GDM1 (cell line): ENCODE measurements at regions not wholly inside any gene's neighbourhood (a gene's known extent, or its start where the extent isn't known, plus 50 kb on each side); places are given as distances from the start of the nearest gene placed in this dataset.
"Not testable (repeated sequence)": the region's sequence is repeated elsewhere in the genome, so short reads cannot be mapped to it uniquely, and the experiment has no call there.

ENCODE experiments used
- DNase-seq: peaks from one replicate; lab custom pipeline; 2025; lab: John Stamatoyannopoulos, UW

DNA sequence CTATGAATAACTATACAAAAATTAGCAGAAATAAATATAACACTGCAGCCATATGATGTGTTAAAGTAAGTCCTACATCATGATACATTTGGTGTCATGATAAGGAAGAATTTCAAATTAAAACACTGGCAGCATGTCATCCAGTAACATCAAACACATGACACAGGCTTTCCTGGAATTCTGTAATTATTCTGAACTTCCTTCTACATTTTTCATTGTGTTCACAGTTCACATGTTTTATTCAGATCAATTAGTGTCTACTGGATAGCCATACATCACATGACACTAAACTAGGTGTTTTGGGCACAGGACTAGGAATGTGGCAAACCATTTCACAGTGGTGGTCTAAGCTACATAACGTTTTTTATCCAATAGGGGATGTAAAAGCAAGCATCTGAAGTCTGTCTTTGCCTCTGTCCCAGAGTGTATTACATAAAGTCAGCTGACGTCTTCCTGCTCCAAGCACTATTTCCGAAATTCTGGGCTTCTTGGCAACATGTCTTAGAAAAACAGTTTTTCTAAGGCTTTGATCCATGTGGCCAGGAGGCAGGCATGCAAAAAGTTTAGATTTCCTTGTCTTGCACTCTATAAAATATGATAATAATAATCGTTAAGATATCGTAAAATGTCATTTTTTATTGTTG, 707.9 kb downstream of the CENPC start:
- no peak for DNase-seq

DNA sequence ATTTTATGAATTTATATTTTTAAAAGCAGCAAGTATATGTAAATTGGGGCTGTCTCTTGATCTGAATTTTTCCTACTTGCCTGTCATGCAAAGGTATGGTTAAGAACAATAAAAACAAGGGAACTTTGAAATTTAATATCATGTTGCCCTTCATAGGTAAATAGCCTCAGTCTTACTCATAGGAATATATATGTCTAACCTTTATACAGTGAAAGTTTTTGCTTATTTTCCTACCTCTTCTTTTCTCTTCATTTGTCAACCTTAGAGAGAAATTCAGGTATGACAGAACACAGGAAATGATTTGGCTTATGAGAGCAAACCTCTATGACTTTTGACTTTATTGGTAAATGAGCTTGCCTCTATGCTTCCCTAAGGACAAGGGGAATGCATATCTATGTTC, 716.0 kb downstream of the CENPC start:
- no peak for DNase-seq

DNA sequence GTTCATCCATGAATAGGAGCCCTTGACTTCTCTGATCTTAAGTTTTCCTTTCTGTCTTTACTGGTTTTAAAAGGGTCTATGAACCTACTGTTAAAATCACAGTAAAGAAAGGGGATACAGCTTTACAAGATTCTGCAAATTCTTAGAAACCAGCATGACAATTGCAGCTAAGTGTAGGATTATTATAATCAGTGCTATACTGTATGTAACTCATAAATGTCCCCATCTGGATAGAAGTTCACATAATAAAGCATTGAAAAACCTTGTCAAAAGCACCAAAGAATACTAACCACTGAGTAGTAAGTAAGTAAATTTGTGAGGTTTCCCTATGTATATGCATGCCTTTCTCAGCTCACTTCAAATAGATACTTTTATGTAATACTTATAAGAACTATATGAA, 724.6 kb downstream of the CENPC start:
- no peak for DNase-seq

DNA sequence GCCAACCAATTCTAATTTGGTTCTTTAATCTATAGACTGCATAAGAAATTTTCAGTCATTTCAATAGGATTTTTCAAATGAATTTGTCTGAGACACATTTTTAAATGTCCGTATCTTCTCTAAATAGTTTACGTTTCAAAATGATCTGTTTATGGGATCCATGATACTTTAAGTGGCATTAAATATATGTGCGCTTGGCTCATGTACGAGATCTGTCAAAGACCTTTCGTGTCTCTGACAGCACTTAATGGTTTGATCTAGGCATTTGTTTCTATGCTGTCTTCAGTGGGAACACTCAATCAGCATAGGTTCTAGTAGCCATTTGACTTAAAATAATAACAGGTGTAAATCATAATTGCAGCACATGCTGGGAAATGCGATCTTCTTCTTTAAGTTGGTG, 731.0 kb downstream of the CENPC start:
- no peak for DNase-seq

DNA sequence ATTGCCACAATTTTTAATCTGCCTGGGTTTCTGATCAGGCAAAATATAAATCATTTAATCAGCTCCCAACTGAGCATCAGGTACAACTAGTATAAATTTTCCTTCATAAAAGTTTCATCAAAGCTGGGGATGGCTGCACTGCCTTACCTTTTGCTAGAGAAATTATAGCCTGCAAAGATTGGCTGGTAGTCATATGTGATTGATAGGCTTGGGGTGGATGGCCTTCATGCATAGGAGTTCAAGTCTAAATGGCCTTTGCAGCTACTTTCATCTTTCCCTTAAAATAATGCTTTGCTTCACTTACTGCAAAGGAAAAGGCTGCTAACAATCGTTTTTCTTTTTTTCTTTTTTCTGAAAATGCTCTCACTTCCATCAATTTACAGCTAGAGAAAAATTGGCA, 739.7 kb downstream of the CENPC start:
- no peak for DNase-seq

DNA sequence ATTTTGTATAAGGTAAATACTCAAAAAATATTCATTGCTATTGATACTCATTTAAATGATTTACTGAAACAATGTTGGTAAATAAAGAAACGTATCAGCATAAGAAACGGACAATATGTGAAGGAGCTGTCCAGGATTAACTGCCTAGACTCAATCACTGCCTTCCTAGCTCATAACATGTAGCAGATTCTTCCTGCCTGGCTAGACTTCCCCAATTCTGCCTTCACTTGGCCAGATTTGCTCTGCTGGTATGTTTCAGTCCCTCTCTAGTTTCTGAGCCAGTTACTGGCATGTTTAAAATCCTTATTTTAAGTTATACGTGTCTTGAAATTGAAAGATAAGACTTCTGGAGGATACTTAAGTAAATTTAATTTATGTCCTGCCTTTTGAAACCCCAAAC, 740.3 kb downstream of the CENPC start:
- DNase-seq, result no peak

DNA sequence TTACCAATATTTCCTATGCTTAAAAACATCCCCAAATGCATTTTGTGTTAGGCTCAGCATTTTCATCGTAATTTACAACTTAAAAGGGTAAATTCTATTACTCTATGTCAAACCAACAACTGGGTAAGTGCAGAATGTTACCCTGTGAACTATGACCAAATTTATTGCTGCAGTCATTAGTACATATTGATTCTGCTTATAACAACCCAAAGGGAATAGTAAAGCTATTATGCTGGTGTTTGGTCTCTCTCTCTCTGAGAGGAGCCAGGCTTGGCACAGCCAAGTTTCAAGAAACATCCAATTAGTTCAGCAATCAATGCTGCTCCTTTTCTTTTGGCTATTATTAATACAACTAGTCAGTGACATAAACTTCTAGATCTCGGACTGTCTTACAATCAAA, 747.7 kb downstream of the CENPC start:
- DNase-seq, result no peak

DNA sequence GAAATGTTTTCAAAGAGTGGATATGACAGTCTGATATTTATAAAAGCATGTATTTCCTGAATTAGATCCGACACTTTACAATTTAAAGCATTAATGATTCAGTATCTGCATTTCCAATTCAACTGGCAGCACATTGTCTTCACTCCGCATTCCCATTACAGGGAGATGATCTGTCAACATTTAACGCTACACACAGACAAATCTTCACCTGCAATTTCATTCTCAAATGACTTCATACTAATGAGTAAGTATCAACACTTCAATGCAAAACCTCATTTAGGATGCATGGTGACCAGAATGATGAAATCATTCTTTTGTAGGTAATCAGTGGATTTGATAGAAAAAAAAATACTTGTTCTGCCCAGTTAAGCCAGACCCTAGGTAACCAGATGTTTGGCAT, 749.6 kb downstream of the CENPC start:
- DNase-seq, result no peak

DNA sequence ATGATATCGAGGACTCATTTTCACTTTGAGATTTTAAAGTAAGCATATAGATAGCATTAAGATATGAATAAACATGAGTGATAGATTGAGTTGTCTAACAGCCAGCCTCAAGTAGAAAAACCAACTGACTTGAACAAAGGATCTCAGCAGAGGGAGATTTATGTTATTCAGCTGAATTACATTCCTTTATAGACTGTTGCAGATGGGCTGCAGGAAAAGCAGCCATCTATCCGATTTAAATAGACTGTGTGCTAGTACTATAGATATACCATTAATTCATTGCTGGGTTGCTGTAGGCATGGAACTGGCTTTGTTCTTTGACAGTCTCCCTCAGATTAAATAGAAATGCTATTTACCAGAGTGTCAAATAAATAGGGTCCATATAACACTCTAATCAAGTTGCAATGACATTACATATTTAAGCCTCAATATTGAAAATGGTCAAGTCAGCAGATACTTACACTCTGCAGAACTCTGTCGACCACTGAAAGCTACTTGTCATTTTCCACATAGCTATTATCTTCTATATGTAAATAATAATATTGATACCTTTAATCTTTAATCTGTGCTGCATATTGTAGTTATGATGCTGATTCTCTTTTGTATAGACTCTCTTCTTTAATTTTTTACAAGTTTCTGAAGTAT, 750.8 kb downstream of the CENPC start:
- no peak for DNase-seq

DNA sequence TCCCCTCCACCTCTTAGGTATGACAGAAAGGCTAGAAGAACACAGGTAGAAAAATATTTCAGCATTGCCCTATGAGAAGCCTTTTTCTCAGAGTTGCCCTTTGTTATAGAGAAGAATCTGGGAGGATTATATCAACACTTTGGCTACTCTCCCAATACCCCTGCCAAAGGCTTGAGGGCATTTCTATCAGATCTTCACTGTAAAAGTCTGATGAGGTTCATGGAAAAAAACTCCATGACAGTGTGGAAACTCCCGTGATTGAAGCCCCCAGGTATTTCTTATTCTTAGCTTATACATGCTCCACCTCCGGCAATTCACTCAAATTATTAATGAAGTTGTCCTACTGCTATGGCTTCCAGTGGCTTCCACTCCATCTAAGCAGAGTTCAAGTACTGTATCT, 753.6 kb downstream of the CENPC start:
- DNase-seq, result no peak

DNA sequence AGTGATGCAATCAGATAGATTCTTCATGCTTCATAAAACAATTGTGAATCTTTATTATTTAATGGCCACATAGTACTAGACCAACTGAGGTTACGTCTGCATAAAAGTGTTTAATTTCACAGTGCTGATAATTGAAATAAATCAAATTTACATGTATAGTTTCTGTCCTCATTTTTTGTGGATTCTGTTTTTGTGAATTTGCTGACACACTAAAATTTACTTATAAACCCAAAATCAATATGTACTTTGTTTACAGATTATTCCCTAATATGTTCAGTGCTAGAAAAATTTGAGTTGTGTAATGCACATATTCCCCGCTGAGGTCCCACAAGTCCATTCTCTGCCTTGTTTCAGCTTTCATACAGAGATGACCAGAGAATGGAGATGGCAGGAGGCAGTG, 759.8 kb downstream of the CENPC start:
- DNase-seq, result no peak

DNA sequence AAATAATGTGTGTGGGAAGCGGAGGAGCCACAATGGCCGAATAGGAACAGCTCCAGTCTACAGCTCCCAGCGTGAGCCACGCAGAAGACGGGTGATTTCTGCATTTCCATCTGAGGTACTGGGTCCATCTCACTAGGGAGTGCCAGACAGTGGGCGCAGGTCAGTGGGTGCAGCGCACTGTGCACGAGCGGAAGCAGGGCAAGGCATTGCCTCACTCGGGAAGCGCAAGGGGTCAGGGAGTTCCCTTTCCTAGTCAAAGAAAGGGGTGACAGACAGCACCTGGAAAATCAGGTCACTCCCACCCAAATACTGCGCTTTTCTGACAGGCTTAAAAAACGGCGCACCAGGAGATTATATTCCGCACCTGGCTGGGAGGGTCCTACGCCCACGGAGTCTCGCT, 762.6 kb downstream of the CENPC start:
- not testable (repeated sequence) for DNase-seq

DNA sequence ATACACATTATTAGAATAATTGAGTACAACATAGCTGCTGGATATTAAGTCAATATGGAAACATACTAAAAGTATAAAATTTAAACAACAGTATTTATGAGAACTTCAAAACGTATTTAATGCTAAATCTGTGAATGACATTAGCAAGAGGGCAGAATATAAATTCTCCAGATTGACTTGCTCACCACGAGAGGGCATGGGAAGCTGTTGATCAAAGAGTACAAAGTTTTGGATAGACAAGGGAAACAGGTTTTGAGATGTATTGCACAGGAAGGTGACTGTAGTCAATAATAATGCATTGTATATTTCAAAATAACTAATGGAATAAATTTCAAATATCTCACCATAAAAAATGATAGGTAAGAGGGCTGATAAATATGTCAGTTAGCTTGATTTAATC, 768.2 kb downstream of the CENPC start:
- no peak for DNase-seq

DNA sequence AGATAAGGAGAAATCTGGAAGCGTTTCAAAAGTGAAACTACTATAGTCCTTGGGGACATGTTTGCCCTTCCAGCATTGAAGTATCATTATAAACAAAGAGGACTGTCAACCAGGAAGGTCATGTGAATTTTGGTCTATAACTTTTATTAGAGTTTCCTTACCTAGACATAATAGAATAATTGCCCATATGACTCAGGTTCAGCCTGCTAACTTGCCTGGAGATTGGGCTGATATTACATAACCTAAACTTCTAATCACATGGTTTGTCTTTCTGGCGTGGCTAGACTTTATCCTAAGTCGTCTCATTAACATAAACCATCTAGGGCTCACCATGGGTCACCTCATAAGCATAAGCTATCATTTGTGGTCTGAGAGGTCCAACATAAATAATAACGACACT, 775.9 kb downstream of the CENPC start:
- no peak for DNase-seq

DNA sequence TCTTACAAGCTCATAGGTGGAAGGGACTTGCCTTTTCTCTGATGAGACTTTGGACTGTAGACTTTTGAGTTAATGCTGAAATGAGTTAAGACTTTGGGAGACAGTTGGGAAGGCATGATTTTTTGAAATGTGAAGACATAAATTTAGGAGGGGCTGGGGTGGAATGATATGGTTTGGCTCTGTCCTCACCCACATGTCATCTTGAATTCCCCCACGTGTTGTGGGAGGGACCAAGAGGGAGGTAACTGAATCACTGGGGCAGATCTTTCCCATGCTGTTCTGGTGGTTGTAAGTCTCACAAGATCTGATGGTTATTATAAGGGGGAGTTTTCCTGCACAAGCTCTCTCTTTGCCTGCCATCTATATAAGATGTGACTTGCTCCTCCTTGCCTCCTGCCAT, 777.9 kb downstream of the CENPC start:
- no peak for DNase-seq

DNA sequence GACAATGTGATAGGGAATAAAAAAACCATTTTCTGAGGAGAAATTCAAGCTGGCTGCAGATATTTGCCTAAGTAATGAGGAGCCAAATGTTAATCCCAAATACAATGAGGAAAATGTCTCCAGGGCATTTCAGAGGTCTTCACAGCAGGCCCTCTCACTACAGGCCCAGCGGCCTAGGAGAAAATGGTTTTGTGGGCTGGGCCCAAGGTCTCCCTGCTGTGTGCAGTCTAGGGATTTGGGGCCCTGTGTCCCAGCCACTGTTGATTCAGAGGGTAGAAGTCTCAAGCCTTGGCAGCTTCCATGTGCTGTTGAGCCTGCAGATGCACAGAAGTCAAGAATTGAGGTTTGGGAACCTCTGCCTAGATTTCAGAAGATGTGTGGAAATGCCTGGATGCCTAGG, 778.7 kb downstream of the CENPC start:
- DNase-seq, result no peak

DNA sequence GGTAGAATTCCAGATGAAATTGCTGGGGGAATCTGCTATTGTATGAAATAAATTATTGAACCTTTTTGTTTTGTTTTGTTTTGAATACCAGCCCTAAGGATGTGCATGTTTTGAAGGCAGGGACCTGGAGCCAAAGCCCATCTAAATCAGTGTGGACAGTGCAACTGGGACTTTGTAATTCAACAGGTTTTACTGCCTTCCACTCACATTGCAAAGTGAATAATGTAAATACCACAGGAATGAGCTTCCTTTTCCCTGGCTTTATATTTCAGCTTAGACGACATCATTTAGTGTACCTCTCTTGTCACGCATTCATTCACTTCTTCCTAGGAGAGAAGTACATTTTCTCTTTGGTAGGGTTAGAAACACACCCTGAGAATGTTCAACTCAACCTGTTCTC, 795.0 kb downstream of the CENPC start:
- no peak for DNase-seq

DNA sequence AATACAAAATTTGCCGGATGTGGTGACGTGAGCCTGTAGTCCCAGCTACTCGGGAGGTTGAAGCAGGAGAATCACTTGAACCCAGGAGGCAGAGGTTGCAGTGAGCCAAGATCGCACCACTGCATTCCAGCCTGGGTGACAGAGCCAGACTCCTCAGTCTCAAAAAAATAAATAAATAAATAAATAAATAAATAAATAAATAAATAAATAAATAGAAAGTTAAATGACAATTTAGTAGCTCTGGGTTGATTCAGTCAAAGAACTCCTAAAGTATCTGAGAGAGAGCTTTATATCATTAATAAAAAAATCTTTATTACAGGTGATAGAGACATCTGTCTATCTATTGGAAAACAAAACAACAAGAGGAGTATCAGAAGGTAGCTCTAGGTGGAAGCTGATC, 798.4 kb downstream of the CENPC start:
- DNase-seq, result not testable (repeated sequence)

DNA sequence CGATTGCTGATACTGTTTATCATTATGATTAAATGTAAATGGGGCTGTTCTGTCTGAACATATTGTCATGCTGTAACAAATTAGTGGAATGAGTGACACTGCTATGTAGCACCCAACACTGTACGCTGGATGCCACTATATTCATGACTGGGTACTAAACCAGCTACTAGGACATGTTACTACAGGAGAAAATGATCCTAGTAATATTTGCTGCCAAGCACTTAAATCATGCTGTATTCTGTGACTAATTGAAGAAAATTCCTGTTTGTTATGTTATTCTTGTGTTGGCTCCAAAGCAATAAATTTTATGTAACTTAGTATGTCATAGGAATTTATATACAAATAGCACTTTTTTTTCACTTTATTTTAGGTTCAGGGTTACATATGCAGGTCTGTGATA, 804.2 kb downstream of the CENPC start:
- no peak for DNase-seq

DNA sequence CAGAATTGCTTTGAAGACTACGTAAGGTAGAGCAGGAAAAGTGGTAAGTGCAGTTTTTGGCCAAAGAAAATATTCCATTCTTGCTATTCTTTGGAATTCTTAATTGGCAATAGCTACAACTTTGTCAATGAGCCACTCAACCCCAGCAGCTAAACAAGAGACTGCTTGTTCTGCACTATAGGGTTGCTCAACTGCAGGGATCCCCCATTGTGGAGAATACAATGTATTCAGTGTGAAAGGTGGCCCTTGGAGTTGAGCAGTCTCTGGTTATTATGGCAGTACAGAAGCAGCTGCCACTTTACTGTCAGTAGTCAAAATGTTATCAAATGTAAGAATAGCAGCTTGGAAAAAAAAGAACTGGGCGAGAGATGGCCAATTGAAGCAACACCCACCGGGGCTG, 808.7 kb downstream of the CENPC start:
- DNase-seq, result no peak

DNA sequence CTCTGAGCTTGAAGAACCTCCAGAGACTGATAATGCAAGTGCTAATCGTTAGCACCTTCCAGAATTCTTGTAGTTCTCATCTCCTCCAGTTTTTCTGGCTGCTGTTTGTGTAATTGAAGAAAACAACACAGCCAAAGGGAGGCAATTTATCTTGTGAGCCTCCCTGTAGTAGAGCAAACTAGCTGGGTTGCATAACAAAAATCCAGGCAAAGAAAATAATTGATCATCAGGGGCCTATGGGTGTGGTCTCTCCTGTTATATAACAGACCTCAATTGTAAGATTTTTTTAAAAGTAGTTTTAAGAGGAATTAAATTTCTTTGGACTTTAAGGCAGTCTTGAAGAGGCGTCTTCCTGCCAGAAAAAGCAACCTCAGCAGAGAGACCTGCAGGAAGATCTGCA, 817.0 kb downstream of the CENPC start:
- DNase-seq, result no peak

DNA sequence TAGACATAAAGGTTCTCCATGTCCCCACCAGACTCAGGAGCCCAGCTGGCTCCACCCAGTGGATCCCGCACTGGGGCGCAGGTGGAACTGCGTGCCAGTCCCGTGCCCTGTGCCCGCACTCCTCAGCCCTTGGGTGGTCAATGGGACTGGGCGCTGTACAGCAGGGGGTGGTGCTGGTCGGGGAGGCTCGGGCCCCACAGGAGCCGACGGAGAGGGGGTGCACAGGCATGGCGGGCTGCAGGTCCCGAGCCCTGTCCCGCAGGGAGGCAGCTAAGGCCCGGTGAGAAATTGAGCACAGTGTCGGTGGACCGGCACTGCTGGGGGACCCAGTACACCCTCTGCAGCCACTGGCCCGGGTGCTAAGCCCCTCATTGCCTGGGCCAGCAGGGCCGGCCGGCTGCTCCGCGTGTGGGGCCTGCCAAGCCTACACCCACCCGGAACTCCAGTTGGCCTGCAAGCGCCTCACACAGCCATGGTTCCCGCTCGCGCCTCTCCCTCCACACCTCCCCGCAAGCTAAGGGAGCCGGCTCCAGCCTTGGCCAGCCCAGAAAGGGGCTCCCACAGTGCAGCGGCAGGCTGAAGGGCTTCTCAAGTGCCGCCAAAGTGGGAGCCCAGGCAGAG, 832.9 kb downstream of the CENPC start:
- DNase-seq, result not testable (repeated sequence)

DNA sequence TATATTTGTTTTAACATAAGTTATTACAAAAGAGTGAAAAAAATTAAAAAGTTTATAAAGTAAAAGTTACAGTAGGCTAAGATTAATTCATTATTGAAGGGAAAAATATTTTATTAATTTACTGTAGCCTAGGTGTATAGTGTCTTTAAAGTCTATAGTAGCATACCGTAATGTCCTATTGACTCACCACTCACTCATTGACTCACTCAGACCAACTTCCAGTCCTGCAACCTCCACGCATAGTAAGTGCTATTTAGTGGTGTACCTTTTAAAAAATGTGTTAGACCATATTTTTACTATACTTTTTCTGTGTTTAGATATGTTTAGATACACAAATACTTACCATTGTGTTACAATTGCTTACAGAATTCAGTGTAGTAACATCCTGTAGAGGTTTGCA, 841.1 kb downstream of the CENPC start:
- DNase-seq, result no peak

DNA sequence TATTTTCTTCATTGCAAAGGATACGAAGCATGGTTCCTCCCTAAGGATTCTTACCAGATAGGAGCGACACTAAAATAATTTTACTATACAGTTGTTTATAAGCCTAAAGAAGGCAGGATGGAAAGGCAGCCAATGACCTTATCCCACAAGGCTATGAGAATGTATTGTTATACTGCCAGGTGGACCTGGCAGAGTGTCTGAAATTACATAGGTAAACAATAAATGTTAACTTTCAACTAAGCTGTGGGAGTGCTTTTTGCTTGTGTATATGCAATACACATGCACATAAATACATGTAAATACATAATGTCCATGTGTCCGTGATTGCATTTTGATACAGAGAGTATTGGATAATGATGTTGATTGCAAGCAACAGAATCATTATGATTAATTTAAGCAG, 850.6 kb downstream of the CENPC start:
- no peak for DNase-seq
